Left lung (tissue), 4 donors: ENCODE measurements at regions not wholly inside any gene's neighbourhood (a gene's known extent, or its start where the extent isn't known, plus 50 kb on each side); places are given as distances from the start of the nearest gene placed in this dataset.

ENCODE experiments used
- ATAC-seq: fragments of 200-7000 bp; cut with Tn5 transposase; one replicate; pipeline ENCODE4 v1.9.1; 2020; ENCODE audit warnings: moderate library complexity
- DNase-seq, 4 donors: peaks; one replicate each; pipeline ENCODE4 v3.0.0-alpha.2; 2013 to 2020
- H3K27ac ChIP-seq, 2 donors: fragments of 200-600 bp; sonication (generic) in 1 of 2; one replicate each; pipeline versions ENCODE4 v1.5.0 to v1.8.0; 2020 to 2021
- H3K27me3 ChIP-seq, 2 donors: fragments of 200-600 bp; sonication (generic) in 1 of 2; one replicate each; pipeline versions ENCODE4 v1.5.0 to v1.8.0; 2020 to 2021
- H3K36me3 ChIP-seq, 2 donors: fragments of 200-600 bp; sonication (generic) in 1 of 2; one replicate each; pipeline versions ENCODE4 v1.5.0 to v1.8.0; 2020 to 2021
- H3K4me1 ChIP-seq, 2 donors: fragments of 200-600 bp; one replicate each; pipeline ENCODE4 v1.8.0; 2021
- H3K4me3 ChIP-seq, 2 donors: fragments of 200-600 bp; sonication (generic) in 1 of 2; one replicate each; pipeline versions ENCODE4 v1.5.0 to v1.8.0; 2020 to 2021; ENCODE audit warnings: mild to moderate bottlenecking in 1 of 2
- H3K9me3 ChIP-seq, 2 donors: fragments of 200-600 bp; sonication (generic) in 1 of 2; one replicate each; pipeline versions ENCODE4 v1.5.0 to v1.8.0; 2020 to 2021
- intact Hi-C, 2 donors: fragments of 100-400 bp; cut with DNase I; formaldehyde crosslinking; loops; one replicate each; pipeline versions ENCODE4 v1.11.2 to v1.14.2; 2022
- TF ChIP-seq, protein P1 (sequence below), 2 donors: fragments of 200-600 bp; sonication (generic) in 1 of 2; IDR thresholded peaks; one replicate each; pipeline versions ENCODE4 v1.5.0 to v1.8.0; 2021; ENCODE audit warnings: antibody characterized with exemption in 2 of 2
- donor health status: DM: no; HTN: yes; CAD: no.
- donor health status: DM: no; HTN: no; CAD: no.

DNA sequence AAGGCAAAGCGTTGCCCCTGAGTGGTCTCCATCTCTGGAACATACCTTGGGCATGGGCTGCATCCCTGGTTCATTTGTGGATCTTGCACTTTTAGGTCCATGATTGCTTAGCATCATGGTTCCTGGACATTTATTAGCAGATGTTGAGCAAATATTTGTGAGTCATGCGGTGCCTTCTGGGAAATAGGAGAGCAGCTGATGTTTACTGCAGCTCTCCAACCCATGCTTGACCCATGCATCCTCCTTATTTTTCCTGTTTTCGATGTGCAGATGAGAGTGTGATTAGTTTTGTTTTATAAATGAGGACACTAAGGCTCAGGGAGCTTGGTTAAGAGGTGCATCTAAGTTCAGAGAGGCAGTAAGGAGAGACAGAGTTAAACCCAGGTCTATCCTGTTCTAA lies 253.7 kb downstream of the ICE1 start:
- DNase-seq, result no peak
- Histone ChIP-seq H3K4me3 (no peak overlapping the region), H3K9me3 (no peaks in the 10 kb centered on the region), H3K27me3 (no peaks in the 10 kb centered on the region), H3K27ac (no peak overlapping the region), H3K36me3 (no peaks in the 10 kb centered on the region), H3K4me1 (no peaks in the 10 kb centered on the region)
- ATAC-seq, result no peak
- intact Hi-C loops, result no loop called here
- TF ChIP-seq, protein P1, sequence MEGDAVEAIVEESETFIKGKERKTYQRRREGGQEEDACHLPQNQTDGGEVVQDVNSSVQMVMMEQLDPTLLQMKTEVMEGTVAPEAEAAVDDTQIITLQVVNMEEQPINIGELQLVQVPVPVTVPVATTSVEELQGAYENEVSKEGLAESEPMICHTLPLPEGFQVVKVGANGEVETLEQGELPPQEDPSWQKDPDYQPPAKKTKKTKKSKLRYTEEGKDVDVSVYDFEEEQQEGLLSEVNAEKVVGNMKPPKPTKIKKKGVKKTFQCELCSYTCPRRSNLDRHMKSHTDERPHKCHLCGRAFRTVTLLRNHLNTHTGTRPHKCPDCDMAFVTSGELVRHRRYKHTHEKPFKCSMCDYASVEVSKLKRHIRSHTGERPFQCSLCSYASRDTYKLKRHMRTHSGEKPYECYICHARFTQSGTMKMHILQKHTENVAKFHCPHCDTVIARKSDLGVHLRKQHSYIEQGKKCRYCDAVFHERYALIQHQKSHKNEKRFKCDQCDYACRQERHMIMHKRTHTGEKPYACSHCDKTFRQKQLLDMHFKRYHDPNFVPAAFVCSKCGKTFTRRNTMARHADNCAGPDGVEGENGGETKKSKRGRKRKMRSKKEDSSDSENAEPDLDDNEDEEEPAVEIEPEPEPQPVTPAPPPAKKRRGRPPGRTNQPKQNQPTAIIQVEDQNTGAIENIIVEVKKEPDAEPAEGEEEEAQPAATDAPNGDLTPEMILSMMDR (IDR thresholded peaks at IDR 0.05), result no peak

DNA sequence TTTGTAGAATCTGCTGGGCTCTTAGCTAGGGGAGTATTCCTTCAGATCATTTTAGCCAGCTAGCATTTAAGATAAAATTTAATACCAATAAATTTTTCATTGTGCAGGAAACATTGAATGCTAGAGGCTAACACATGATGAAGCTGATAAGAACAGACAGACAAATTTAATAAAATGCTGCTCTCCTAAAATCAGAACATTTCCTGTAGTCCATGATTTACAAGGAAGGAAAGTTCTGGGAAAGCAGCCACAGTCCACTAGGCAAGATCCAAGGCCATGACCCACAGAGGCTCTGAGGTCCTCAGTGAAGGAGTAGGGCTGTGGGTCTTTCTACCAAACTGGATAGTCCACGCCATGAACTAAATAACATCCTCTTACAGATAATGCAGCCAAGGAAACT lies 253.0 kb downstream of the ICE1 start:
- intact Hi-C loops, result no loop called here
- H3K4me3 ChIP-seq, result no peak overlapping the region
- TF ChIP-seq, protein P1 (IDR thresholded peaks at IDR 0.05), result no peak
- H3K9me3 ChIP-seq, result no peaks in the 10 kb centered on the region
- ATAC-seq (no peak), DNase-seq (no peak)
- H3K36me3 ChIP-seq, result no peaks in the 10 kb centered on the region
- H3K27ac ChIP-seq, result no peak overlapping the region
- H3K4me1 ChIP-seq, result no peaks in the 10 kb centered on the region
- H3K27me3 ChIP-seq, result no peaks in the 10 kb centered on the region

DNA sequence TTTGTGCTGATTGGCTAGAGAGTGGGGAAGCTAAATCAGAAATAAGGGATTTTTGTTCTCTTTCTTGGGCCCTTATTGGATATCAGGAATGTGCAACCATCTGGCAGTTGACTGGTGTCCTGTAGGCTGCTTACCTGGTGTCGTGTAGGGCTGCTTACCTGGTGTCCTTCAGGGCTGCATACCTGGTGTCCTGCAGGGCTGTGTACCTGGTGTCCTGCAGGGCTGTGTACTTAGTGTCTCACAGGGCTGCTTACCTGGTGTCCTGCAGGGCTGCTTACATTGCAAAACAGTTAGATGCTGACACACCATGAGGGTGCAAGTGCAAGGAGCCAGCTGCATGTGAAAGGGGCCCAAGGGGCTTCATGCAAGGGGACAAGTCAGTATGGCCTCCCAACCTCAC lies 249.3 kb downstream of the ICE1 start:
- DNase-seq (no peak), ATAC-seq (no peak)
- TF ChIP-seq, protein P1 (IDR thresholded peaks at IDR 0.05), result no peak
- intact Hi-C loops, result no loop called here
- no peaks in the 10 kb centered on the region for H3K36me3 ChIP-seq
- no peaks in the 10 kb centered on the region for H3K27me3 ChIP-seq
- H3K4me1 ChIP-seq, result no peaks in the 10 kb centered on the region
- H3K27ac ChIP-seq, result no peak overlapping the region
- no peak overlapping the region for H3K4me3 ChIP-seq
- H3K9me3 ChIP-seq, result no peaks in the 10 kb centered on the region

DNA sequence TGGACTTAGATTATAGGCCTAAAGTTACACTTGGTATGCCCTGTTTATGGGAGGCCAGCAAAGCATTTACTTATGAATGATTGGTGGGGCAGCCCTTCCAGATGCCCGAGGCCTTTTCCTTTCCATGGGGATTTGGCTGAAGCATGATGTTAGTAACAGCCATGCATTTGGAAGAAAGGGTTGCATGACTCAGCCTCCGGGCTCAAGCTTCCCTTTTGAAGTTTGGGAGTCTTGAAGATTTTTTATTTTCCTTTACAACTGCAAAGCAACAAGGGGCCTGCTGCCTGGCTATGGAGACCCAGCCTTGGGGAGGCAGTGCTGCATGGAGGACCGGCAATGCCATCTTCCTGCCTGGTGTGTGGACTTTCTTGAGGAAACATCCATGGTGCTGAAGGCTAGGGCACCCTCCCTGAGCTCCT lies 244.7 kb downstream of the ICE1 start:
- no peak overlapping the region for H3K4me3 ChIP-seq
- no peaks in the 10 kb centered on the region for H3K36me3 ChIP-seq
- no peak for DNase-seq
- intact Hi-C loops, result no loop called here
- H3K27ac ChIP-seq, result no peak overlapping the region
- H3K9me3 ChIP-seq, result no peaks in the 10 kb centered on the region
- no peaks in the 10 kb centered on the region for H3K4me1 ChIP-seq
- TF ChIP-seq, protein P1 (IDR thresholded peaks at IDR 0.05), result no peak
- ATAC-seq, result no peak
- H3K27me3 ChIP-seq, result no peaks in the 10 kb centered on the region

DNA sequence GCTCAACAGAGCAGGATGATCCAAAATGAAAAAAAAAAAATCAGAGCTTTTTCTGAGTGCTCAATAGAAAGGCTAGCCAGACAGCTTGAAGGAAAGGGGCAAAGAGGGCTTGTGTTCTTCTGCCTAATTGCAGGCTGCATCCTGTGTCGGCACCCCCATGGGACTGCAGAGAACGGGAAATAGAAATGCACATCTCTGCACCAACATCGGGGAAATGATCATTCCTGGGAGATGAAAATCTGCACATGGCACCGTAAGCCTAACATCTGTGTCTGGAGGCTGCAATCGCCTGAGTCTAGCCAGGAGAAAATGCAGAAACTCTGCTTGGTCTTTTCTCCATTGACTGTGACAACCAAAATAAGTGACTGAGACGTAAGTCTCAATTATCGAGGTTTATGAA lies 243.9 kb downstream of the ICE1 start:
- intact Hi-C loops, result no loop called here
- Histone ChIP-seq H3K4me1 (no peaks in the 10 kb centered on the region), H3K27me3 (no peaks in the 10 kb centered on the region), H3K36me3 (no peaks in the 10 kb centered on the region), H3K4me3 (no peak overlapping the region), H3K27ac (no peak overlapping the region), H3K9me3 (no peaks in the 10 kb centered on the region)
- no peak for DNase-seq
- TF ChIP-seq, protein P1 (IDR thresholded peaks at IDR 0.05), result no peak
- ATAC-seq, result no peak
